ENCODE measurements at regions not wholly inside any gene's neighbourhood (a gene's known extent, or its start where the extent isn't known, plus 50 kb on each side); places are given as distances from the start of the nearest gene placed in this dataset.

GRCh38 chr10:78891741-78892140, 177.0 kb upstream of the ZMIZ1 start:
- no peak overlapping the region for H3K4me3 Mint-ChIP-seq (ENCODE audit: unreplicated experiment)
- H3K36me3 Mint-ChIP-seq (ENCODE audit: unreplicated experiment) = no peaks in the 10 kb centered on the region
- no peaks in the 10 kb centered on the region for H3K9me3 Mint-ChIP-seq (ENCODE audit: unreplicated experiment)
- peak; percentile 32 for DNase-seq (ENCODE audit: extremely low spot score, unreplicated experiment)
- peaks cover 12% of the 10 kb centered on the region for H3K27me3 Mint-ChIP-seq (ENCODE audit: unreplicated experiment)
- H3K27ac Mint-ChIP-seq (ENCODE audit: unreplicated experiment) = no peak overlapping the region
- TF ChIP-seq CTCF (IDR thresholded peaks at IDR 0.05) = no peak
- H3K4me1 Mint-ChIP-seq (ENCODE audit: unreplicated experiment) = peaks cover 7% of the 10 kb centered on the region

- TF ChIP-seq CTCF (IDR thresholded peaks at IDR 0.05) = no peak
- H3K4me1 Mint-ChIP-seq (ENCODE audit: unreplicated experiment) = peaks cover 7% of the 10 kb centered on the region
- DNase-seq (ENCODE audit: extremely low spot score, unreplicated experiment) = peak; percentile 57
- no peak overlapping the region for H3K27ac Mint-ChIP-seq (ENCODE audit: unreplicated experiment)
- H3K4me3 Mint-ChIP-seq (ENCODE audit: unreplicated experiment) = no peak overlapping the region
- H3K9me3 Mint-ChIP-seq (ENCODE audit: unreplicated experiment) = no peaks in the 10 kb centered on the region
- peaks cover 12% of the 10 kb centered on the region for H3K27me3 Mint-ChIP-seq (ENCODE audit: unreplicated experiment)
- no peaks in the 10 kb centered on the region for H3K36me3 Mint-ChIP-seq (ENCODE audit: unreplicated experiment)
These were observed 176.2 kb upstream of the ZMIZ1 start for GRCh38 chr10:78892338-78893176.

- Mint-ChIP-seq H3K36me3 (ENCODE audit: unreplicated experiment) (no peaks in the 10 kb centered on the region), H3K27me3 (ENCODE audit: unreplicated experiment) (peaks cover 12% of the 10 kb centered on the region), H3K9me3 (ENCODE audit: unreplicated experiment) (no peaks in the 10 kb centered on the region)
These were observed 175.5 kb upstream of the ZMIZ1 start for GRCh38 chr10:78893217-78893616.

GRCh38 chr10:78894089-78894840, 174.5 kb upstream of the ZMIZ1 start:
- peaks cover 5% of the 10 kb centered on the region for H3K27me3 Mint-ChIP-seq (ENCODE audit: unreplicated experiment)
- no peaks in the 10 kb centered on the region for H3K36me3 Mint-ChIP-seq (ENCODE audit: unreplicated experiment)
- peak; percentile 76 for DNase-seq (ENCODE audit: extremely low spot score, unreplicated experiment)
- H3K4me1 Mint-ChIP-seq (ENCODE audit: unreplicated experiment) = peaks cover 3% of the 10 kb centered on the region
- H3K9me3 Mint-ChIP-seq (ENCODE audit: unreplicated experiment) = no peaks in the 10 kb centered on the region
- TF ChIP-seq CTCF (IDR thresholded peaks at IDR 0.05) = no peak
- no peak overlapping the region for H3K4me3 Mint-ChIP-seq (ENCODE audit: unreplicated experiment)
- no peak overlapping the region for H3K27ac Mint-ChIP-seq (ENCODE audit: unreplicated experiment)

More at GRCh38 chr10:78893217-78893616, 175.5 kb upstream of the ZMIZ1 start:
- no peak for TF ChIP-seq CTCF (IDR thresholded peaks at IDR 0.05)
- DNase-seq (ENCODE audit: extremely low spot score, unreplicated experiment) = peak; percentile 49
- no peak overlapping the region for H3K4me3 Mint-ChIP-seq (ENCODE audit: unreplicated experiment)
- H3K4me1 Mint-ChIP-seq (ENCODE audit: unreplicated experiment) = peaks cover 4% of the 10 kb centered on the region
- H3K27ac Mint-ChIP-seq (ENCODE audit: unreplicated experiment) = no peak overlapping the region

- H3K4me1 Mint-ChIP-seq (ENCODE audit: unreplicated experiment) = peaks cover 9% of the 10 kb centered on the region
- no peak overlapping the region for H3K4me3 Mint-ChIP-seq (ENCODE audit: unreplicated experiment)
- H3K27ac Mint-ChIP-seq (ENCODE audit: unreplicated experiment) = no peak overlapping the region
- DNase-seq (ENCODE audit: extremely low spot score, unreplicated experiment) = no peak
- no peaks in the 10 kb centered on the region for H3K36me3 Mint-ChIP-seq (ENCODE audit: unreplicated experiment)
- peaks cover 2% of the 10 kb centered on the region for H3K27me3 Mint-ChIP-seq (ENCODE audit: unreplicated experiment)
- H3K9me3 Mint-ChIP-seq (ENCODE audit: unreplicated experiment) = no peaks in the 10 kb centered on the region
- no peak for TF ChIP-seq CTCF (IDR thresholded peaks at IDR 0.05)
These were observed 173.9 kb upstream of the ZMIZ1 start for GRCh38 chr10:78894841-78895195.
